Fibroblast of upper back skin (primary cell): ENCODE measurements at regions not wholly inside any gene's neighbourhood (a gene's known extent, or its start where the extent isn't known, plus 50 kb on each side); places are given as distances from the start of the nearest gene placed in this dataset.
A peak's percentile ranks its signal among the peaks of the same experiment; 100 is the strongest.

Experiments
- DNase-seq: peaks from one replicate; pipeline ENCODE4 v3.0.0-alpha.2; 2013

DNA sequence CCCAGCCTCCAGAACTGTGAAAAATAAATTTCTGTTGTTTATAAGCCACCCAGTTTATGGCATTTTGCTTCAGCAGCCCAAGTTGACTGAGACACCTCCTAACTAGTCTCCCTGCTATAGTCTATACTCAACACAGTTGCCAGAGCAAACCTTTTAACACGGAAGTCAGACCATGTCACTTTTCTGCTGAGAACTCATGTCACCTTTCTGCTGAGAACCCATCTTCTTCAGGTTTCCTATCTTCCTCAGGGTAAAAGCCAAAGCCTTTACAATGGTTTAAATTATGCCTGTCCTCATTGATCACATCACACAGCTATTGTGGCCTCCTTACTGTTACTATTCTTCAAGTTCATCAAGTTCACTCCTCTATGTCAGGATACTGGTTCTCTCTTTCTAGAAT is 74.3 kb upstream of the SOX6 start:
- no peak for DNase-seq

GRCh38 chr11:16421826-16422225 is 65.5 kb upstream of the SOX6 start:
- DNase-seq: peak; percentile 48

DNA sequence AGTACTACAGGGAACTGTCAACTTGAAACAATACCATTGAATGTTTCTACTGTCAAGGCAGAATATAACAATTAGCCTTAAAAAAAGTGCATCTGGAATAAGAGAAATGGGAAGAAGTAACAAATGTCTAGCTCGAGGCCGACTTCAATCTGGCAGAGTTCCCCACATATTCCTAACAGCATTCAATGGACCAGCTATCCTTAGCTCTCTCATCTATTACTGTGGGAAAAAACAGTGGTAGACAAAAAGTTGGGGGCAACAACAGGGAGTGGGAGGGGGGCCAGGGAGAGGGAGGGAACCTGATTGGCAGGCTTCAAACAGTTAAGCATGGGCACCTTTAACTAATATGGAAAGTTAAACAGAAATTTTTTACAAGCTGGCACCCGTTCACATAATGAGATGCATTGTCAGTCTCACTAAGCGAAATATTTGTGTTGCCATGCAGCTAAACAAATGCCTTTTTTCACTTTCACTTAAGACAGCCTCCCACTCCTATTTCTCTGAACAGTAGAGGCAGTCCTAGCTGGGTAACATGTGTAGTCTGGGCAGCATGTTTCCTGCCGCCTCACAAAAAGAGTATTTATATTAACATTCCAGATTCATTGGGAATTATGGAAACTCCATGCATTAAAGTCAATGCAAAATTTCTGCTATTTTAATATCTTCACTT is 62.2 kb upstream of the SOX6 start:
- DNase-seq: no peak

- no peak for DNase-seq
Measured at GRCh38 chr11:16412525-16413172, 56.3 kb upstream of the SOX6 start.

- no peak for DNase-seq
Measured at GRCh38 chr11:16410479-16410878, 54.1 kb upstream of the SOX6 start.

GRCh38 chr11:16408619-16409018 is 52.3 kb upstream of the SOX6 start:
- no peak for DNase-seq

DNA sequence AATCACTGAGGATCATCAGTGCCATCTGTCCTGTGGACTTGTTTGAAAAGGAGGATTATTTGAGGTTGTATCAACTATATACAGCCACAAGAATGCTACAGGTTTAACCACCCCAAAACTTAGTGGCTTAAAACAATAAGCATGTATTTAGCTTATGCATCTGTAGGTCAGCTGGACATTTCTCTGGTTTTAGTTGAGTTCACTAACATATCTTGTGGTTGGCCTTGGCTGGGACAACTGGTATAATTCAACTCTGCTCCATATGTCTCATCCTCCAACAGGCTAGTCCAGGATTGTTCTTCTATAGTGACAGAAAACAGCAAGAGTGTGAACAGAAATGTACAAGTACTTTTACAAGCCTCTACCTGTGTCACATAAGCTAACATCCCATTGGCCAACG is 49.9 kb upstream of the SOX6 start:
- DNase-seq: peak; percentile 36
